A673 (cell line): ENCODE measurements at regions not wholly inside any gene's neighbourhood (a gene's known extent, or its start where the extent isn't known, plus 50 kb on each side); places are given as distances from the start of the nearest gene placed in this dataset.

Source experiments
- CTCF ChIP-seq: fragments of 300-800, 200-600 bp; sonication (generic); conservative IDR thresholded peaks from 2 replicates; pipeline ENCODE4 v1.5.1; 2017; ENCODE audit warnings: low read depth, mild to moderate bottlenecking, antibody characterized with exemption, low read length, moderate library complexity, mixed read lengths
- EZH2 ChIP-seq: fragments of 200-600 bp; sonication (generic); IDR thresholded peaks from 2 replicates; pipeline ENCODE4 v1.6.1; 2017; ENCODE audit warnings: borderline replicate concordance, low read depth, mild to moderate bottlenecking, mixed read lengths, antibody characterized with exemption, low read length; ENCODE audit not compliant: poor library complexity, severe bottlenecking

GRCh38 chr1:177880339-177880891 lies 89.4 kb downstream of the SEC16B start:
- no peak for TF ChIP-seq CTCF
- TF ChIP-seq EZH2: no peak
